ENCODE measurements at regions not wholly inside any gene's neighbourhood (a gene's known extent, or its start where the extent isn't known, plus 50 kb on each side); places are given as distances from the start of the nearest gene placed in this dataset.

DNA sequence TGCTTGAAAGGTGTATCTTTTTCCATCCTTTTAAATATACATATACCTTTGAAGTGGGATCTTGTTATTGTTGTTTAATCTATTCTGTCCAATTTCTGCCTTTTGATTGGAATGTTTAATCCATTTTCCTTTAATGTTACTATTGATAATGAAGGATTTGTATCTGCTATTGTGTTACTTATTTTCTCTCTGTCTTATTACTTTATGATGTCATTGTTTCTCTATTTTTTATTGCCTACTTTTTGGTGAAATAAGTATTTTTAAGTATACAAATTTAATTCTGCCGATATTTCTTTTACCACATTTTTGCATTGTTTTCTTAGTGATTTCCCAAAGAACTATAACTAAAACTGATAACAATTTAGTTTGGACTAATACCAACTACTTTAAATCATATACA is 121.8 kb downstream of the RASSF9 start:
- FAIRE-seq = no peak
- CTCF ChIA-PET (ENCODE audit: partially characterized antibody) = no interaction called here
- no peak for TF ChIP-seq CHD1 (IDR thresholded peaks at IDR 0.05; ENCODE audit: low read depth, low read length)
- TF ChIP-seq, protein P1, sequence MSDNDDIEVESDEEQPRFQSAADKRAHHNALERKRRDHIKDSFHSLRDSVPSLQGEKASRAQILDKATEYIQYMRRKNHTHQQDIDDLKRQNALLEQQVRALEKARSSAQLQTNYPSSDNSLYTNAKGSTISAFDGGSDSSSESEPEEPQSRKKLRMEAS (IDR thresholded peaks at IDR 0.05) = no peak
- no peak for TF ChIP-seq ATF3 (IDR thresholded peaks at IDR 0.05; ENCODE audit: insufficient read depth, low read depth, low read length)
- TF ChIP-seq POLR2A (IDR thresholded peaks at IDR 0.05; ENCODE audit: control extremely low read depth in 1 of 2, low read depth in 2 of 2, low read length in 2 of 2) = no peak
- TF ChIP-seq TAF7 (optimal IDR thresholded peaks at IDR 0.05; ENCODE audit: borderline replicate concordance, low read depth, low read length) = no peak
- TF ChIP-seq JUN (IDR thresholded peaks at IDR 0.05; ENCODE audit: low read depth, low read length) = no peak
- no peak for TF ChIP-seq KDM5A (IDR thresholded peaks at IDR 0.05; ENCODE audit: low read length)
- TF ChIP-seq EZH2 (IDR thresholded peaks at IDR 0.05; ENCODE audit: low read depth, low read length, severe bottlenecking) = no peak
- no peak for TF ChIP-seq CTCF (IDR thresholded peaks at IDR 0.05; ENCODE audit: control extremely low read depth in 1 of 3, insufficient read depth in 1 of 3, low read depth in 1 of 3, low read length in 3 of 3)
- no peak for TF ChIP-seq KDM4A (IDR thresholded peaks at IDR 0.05; ENCODE audit: low read depth, low read length, severe bottlenecking)
- TF ChIP-seq TCF12 (IDR thresholded peaks at IDR 0.05; ENCODE audit: low read depth, low read length) = no peak
- no peak for TF ChIP-seq RXRA (IDR thresholded peaks at IDR 0.05; ENCODE audit: insufficient read depth, low read depth, low read length)

More for the DNA sequence above, 121.8 kb downstream of the RASSF9 start:
- Histone ChIP-seq H3K4me1 (replicated peaks in 1 of 4; ENCODE audit: control insufficient read depth in 3 of 4, insufficient read depth in 4 of 4, low read length in 3 of 4) (no peaks in the 10 kb centered on the region), H2AK5ac (ENCODE audit: low read depth, low read length) (no peak overlapping the region), H2BK5ac (ENCODE audit: low read depth, low read length) (no peak overlapping the region), H3K4me3 (ENCODE audit: extremely low read depth in 1 of 4, insufficient read depth in 2 of 4, low read depth in 3 of 4, low read length in 4 of 4) (no peak overlapping the region), H3K4me2 (ENCODE audit: insufficient read depth in 1 of 2, low read depth in 2 of 2, low read length in 2 of 2) (no peak overlapping the region), H2BK12ac (ENCODE audit: low read depth, low read length) (no peak overlapping the region), H2BK15ac (ENCODE audit: low read length) (no peak overlapping the region), H3K56ac (replicated peaks; ENCODE audit: insufficient read length, low read depth, low read length) (no peak overlapping the region), H3K79me2 (ENCODE audit: control insufficient read depth in 1 of 2, insufficient read depth in 2 of 2, low read length in 2 of 2) (no peaks in the 10 kb centered on the region), H3K27me3 (replicated peaks in 1 of 4; ENCODE audit: control insufficient read depth in 3 of 4, extremely low read depth in 1 of 4, insufficient read depth in 3 of 4, low read length in 3 of 4) (no peaks in the 10 kb centered on the region), H3K79me1 (ENCODE audit: low read depth, low read length) (no peaks in the 10 kb centered on the region), H3K36me3 (ENCODE audit: control insufficient read depth in 2 of 4, insufficient read depth in 4 of 4, low read length in 3 of 4) (no peaks in the 10 kb centered on the region), H3K27ac (ENCODE audit: low read depth, low read length) (no peak overlapping the region), H4K91ac (replicated peaks; ENCODE audit: insufficient read length, low read length) (no peak overlapping the region), H2BK120ac (replicated peaks; ENCODE audit: low read depth, low read length) (no peak overlapping the region), H3K14ac (ENCODE audit: insufficient read length) (no peak overlapping the region), H3K9me3 (ENCODE audit: insufficient read depth in 2 of 2, low read depth in 1 of 2, low read length in 1 of 2) (0 out of 4 replicates have a peak, but pooled peaks cover 0 to 6% of the 10 kb centered on the region in 2 experiments), H3K23me2 (ENCODE audit: low read depth, low read length) (no peaks in the 10 kb centered on the region), H3K4ac (replicated peaks; ENCODE audit: insufficient read length, low read depth, low read length) (no peak overlapping the region), H2BK20ac (ENCODE audit: low read length) (no peak overlapping the region), H4K8ac (ENCODE audit: extremely low read depth, insufficient read depth, low read length) (no peak overlapping the region), H2AFZ (ENCODE audit: low read length) (no peak overlapping the region), H3K9ac (replicated peaks in 1 of 4; ENCODE audit: extremely low read depth in 1 of 4, low read depth in 3 of 4, low read length in 3 of 4) (no peak overlapping the region), H4K5ac (ENCODE audit: insufficient read length, low read depth, low read length) (no peak overlapping the region), H4K20me1 (replicated peaks in 1 of 2; ENCODE audit: control insufficient read depth in 1 of 2, insufficient read depth in 2 of 2, low read length in 2 of 2) (no peaks in the 10 kb centered on the region), H3K18ac (ENCODE audit: extremely low read depth, low read length) (no peak overlapping the region), H3K23ac (ENCODE audit: insufficient read length) (no peak overlapping the region)
- 93% methylated on average over 1 of the region's 1 CpG; no CpG with 5 or more reads in 1 of the 2 experiments for WGBS, 2 experiments (ENCODE audit: extremely low coverage in 1 of 2, insufficient coverage in 1 of 2, insufficient read length in 1 of 2, insufficient replicate concordance in 2 of 2, low coverage in 1 of 2, low lambda C conversion rate in 2 of 2, missing lambda C conversion rate in 1 of 2)
- POLR2A ChIA-PET (ENCODE audit: partially characterized antibody) = no interaction called here
- DNase-seq (ENCODE audit: low read depth in 1 of 2, low spot score in 2 of 2) = no peak
